ENCODE measurements at regions not wholly inside any gene's neighbourhood (a gene's known extent, or its start where the extent isn't known, plus 50 kb on each side); places are given as distances from the start of the nearest gene placed in this dataset.

DNA sequence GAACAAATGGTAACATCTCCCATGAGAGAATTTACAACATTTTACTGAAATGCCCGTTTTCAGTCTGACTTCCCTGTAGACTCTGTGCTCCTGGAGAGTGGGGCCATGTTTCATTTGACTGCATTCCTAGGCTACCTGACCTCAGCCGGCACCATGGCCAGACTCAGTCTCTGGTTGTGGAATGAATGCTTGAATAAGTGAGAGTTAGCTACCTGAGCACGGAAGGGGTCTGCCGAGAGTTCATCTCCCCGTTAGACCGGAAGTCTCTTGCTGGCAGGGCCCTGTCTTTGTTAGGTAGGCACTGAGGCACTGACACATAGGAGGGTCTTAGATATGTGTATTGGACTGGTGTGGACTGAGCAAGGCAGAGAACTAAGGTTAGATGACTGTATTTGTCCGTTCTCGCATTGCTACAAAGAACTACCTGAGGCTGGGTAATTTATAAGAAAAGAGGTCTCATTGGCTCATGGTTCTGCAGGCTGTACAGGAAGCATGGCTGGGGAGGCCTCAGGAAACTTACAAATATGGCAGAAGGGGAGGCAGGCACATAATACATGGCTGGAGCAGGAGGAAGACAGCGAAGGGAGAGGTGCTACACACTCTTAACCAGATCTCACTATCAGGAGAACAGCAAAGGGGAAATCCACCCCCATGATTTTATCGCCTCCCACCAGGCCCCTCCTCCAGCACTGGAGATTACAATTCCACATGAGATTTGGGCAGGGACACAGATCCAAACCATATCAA lies 271.2 kb downstream of the GLI2 start:
- no peak for TF ChIP-seq EP300 (IDR thresholded peaks at IDR 0.05; ENCODE audit: low read depth)
- no peak for TF ChIP-seq POLR2AphosphoS5 (IDR thresholded peaks at IDR 0.05)
- peaks cover 6% of the 10 kb centered on the region in 2 donors for H3K9me3 ChIP-seq
- peaks cover 0 to 11% (median 2%) of the 10 kb centered on the region in 4 donors for H3K4me1 ChIP-seq
- 88 to 100% methylated on average over 5 to 10 of the region's 10 CpGs for WGBS, 2 donors (ENCODE audit: low coverage in 1 of 2)
- in situ Hi-C loops (cut with MboI; ENCODE audit: low pct_ligation_motif_present in 1 of 4, low pct_unique_long_range_greater_than_20kb in 1 of 4, low sequenced_read_pairs in 3 of 4): no loop called here
- no peak overlapping the region for H3K4me3 ChIP-seq
- H3K36me3 ChIP-seq: no peaks in the 10 kb centered on the region
- intact Hi-C loops (cut with DNase I; ENCODE audit: low total_unique reads): no loop called here
- H3K27ac ChIP-seq: no peak overlapping the region
- H3K27me3 ChIP-seq: peaks cover 26% of the 10 kb centered on the region
- DNase-seq: no peak

DNA sequence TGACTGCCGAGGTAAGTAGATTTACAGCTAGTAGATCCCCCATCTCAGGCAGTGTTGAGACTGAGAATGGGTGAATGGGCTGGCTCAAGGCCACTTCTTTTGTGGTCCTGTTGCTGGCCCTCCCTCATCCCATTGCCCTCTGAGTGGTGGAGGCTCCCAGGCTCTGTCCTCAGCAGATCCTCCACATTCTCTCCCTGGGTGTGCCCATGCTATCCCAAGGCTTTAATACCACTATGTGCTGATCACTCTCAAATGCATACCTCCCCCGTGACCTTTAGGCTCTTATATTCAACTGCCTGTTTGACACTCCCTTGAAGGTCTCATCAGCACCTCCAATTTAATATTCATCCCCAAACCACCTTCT lies 271.8 kb downstream of the GLI2 start:
- TF ChIP-seq POLR2A (IDR thresholded peaks at IDR 0.05): no peak
- TF ChIP-seq POLR2AphosphoS5 (IDR thresholded peaks at IDR 0.05): no peak
- intact Hi-C loops (cut with DNase I; ENCODE audit: low total_unique reads) (no loop called here), in situ Hi-C loops (cut with MboI; ENCODE audit: low pct_ligation_motif_present in 1 of 4, low pct_unique_long_range_greater_than_20kb in 1 of 4, low sequenced_read_pairs in 3 of 4) (no loop called here)
- 89% methylated on average over 2 of the region's 2 CpGs; no CpG with 5 or more reads in 1 of the 2 donors for WGBS, 2 donors (ENCODE audit: low coverage in 1 of 2)
- Histone ChIP-seq H3K9me3 (peaks cover 6% of the 10 kb centered on the region in 2 donors), H3K27ac (no peak overlapping the region), H3K4me3 (no peak overlapping the region), H3K4me1 (peaks cover 0 to 11% (median 2%) of the 10 kb centered on the region in 4 donors), H3K27me3 (peaks cover 26% of the 10 kb centered on the region), H3K36me3 (no peaks in the 10 kb centered on the region)
- DNase-seq: no peak

DNA sequence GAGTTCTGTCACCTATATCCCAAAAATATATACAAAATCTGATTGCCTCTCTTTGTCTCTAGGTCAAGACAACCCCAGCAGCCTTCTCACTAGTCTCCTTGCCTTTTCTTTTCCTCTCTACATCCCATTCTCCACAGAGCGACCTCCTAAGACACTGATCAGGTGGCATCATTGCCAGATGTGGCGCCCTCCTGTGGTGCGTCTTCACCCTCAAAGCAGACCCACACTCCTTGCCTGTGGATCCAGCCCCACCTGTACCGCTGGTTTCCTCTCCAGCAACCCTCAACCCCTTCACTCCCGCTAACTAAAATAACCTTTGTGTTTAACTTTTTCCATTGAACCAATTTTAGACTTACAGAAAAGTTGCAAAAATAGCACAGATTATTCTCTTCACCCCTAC lies 273.3 kb downstream of the GLI2 start:
- H3K27ac ChIP-seq: no peak overlapping the region
- no peak for DNase-seq
- in situ Hi-C loops (cut with MboI; ENCODE audit: low pct_ligation_motif_present in 1 of 4, low pct_unique_long_range_greater_than_20kb in 1 of 4, low sequenced_read_pairs in 3 of 4) (no loop called here), intact Hi-C loops (cut with DNase I; ENCODE audit: low total_unique reads) (no loop called here)
- no peaks in the 10 kb centered on the region for H3K36me3 ChIP-seq
- peaks cover 6% of the 10 kb centered on the region in 2 donors for H3K9me3 ChIP-seq
- no peak overlapping the region for H3K4me3 ChIP-seq
- peaks cover 0 to 11% (median 2%) of the 10 kb centered on the region in 4 donors for H3K4me1 ChIP-seq
- WGBS, 2 donors (ENCODE audit: low coverage in 1 of 2): 80 to 81% methylated on average over 5 of the region's 5 CpGs
- no peak for TF ChIP-seq EP300 (IDR thresholded peaks at IDR 0.05; ENCODE audit: low read depth)
- no peak for TF ChIP-seq POLR2AphosphoS5 (IDR thresholded peaks at IDR 0.05)
- TF ChIP-seq, protein P1, sequence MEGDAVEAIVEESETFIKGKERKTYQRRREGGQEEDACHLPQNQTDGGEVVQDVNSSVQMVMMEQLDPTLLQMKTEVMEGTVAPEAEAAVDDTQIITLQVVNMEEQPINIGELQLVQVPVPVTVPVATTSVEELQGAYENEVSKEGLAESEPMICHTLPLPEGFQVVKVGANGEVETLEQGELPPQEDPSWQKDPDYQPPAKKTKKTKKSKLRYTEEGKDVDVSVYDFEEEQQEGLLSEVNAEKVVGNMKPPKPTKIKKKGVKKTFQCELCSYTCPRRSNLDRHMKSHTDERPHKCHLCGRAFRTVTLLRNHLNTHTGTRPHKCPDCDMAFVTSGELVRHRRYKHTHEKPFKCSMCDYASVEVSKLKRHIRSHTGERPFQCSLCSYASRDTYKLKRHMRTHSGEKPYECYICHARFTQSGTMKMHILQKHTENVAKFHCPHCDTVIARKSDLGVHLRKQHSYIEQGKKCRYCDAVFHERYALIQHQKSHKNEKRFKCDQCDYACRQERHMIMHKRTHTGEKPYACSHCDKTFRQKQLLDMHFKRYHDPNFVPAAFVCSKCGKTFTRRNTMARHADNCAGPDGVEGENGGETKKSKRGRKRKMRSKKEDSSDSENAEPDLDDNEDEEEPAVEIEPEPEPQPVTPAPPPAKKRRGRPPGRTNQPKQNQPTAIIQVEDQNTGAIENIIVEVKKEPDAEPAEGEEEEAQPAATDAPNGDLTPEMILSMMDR (IDR thresholded peaks at IDR 0.05): no peak
- no peak for TF ChIP-seq POLR2A (IDR thresholded peaks at IDR 0.05)
- H3K27me3 ChIP-seq: peaks cover 25% of the 10 kb centered on the region

DNA sequence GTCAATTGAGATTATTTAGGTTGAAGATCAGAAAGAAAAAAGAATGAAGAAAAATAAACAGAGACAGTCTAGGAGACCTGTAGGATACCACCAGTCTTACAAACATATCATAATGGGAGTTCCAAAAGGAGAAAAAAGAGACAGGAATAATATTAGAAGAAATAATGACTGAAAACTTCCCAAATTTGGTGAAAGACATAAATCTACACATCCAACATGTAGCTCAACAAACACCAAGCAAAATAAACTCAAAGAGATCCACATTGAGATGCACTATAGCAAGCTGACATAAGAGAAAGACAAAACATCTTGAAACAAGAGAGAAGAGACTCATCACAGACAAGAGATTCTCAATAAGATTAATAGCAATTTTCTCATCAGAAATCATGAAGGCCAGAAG lies 274.0 kb downstream of the TFCP2L1 start:
- TF ChIP-seq EP300 (IDR thresholded peaks at IDR 0.05; ENCODE audit: low read depth): no peak
- TF ChIP-seq, protein P1 (IDR thresholded peaks at IDR 0.05): no peak
- no peak for TF ChIP-seq POLR2A (IDR thresholded peaks at IDR 0.05)
- no peak for TF ChIP-seq POLR2AphosphoS5 (IDR thresholded peaks at IDR 0.05)
- Histone ChIP-seq H3K4me3 (no peak overlapping the region), H3K27me3 (peaks cover 15% of the 10 kb centered on the region), H3K36me3 (no peaks in the 10 kb centered on the region), H3K4me1 (peaks cover 0 to 11% (median 2%) of the 10 kb centered on the region in 4 donors), H3K27ac (no peak overlapping the region), H3K9me3 (peaks cover 6% of the 10 kb centered on the region in 2 donors)
- DNase-seq: no peak
- intact Hi-C loops (cut with DNase I; ENCODE audit: low total_unique reads) (no loop called here), in situ Hi-C loops (cut with MboI; ENCODE audit: low pct_ligation_motif_present in 1 of 4, low pct_unique_long_range_greater_than_20kb in 1 of 4, low sequenced_read_pairs in 3 of 4) (no loop called here)

DNA sequence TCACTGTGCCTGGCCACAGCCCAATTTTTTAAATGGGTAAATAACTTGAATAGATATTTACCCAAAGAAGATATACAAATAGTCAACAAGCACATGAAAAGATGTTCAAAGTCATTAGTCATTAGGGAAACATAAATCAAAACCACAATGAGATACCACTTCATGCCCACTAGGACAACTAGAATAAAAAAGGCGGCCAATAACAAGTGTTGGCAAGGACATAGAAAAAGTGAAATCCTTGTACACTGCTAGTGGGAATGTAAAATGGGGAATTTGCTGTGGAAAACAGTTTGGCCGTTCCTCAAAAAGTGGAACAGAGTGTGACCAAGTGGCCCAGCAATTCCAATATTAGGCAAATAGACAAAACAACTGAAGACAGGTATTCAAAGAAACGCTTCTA lies 270.1 kb downstream of the TFCP2L1 start:
- intact Hi-C loops (cut with DNase I; ENCODE audit: low total_unique reads) (no loop called here), in situ Hi-C loops (cut with MboI; ENCODE audit: low pct_ligation_motif_present in 1 of 4, low pct_unique_long_range_greater_than_20kb in 1 of 4, low sequenced_read_pairs in 3 of 4) (no loop called here)
- no peak overlapping the region for H3K27ac ChIP-seq
- DNase-seq: no peak
- H3K4me3 ChIP-seq: no peak overlapping the region
- H3K27me3 ChIP-seq: peaks cover 15% of the 10 kb centered on the region
- WGBS, 2 donors (ENCODE audit: low coverage in 1 of 2): 95 to 96% methylated on average over 3 of the region's 3 CpGs
- TF ChIP-seq POLR2A (IDR thresholded peaks at IDR 0.05) (no peak), EP300 (IDR thresholded peaks at IDR 0.05; ENCODE audit: low read depth) (no peak), POLR2AphosphoS5 (IDR thresholded peaks at IDR 0.05) (no peak)
- TF ChIP-seq, protein P1 (IDR thresholded peaks at IDR 0.05): no peak
- H3K4me1 ChIP-seq: peaks cover 0 to 6% (median 2%) of the 10 kb centered on the region in 4 donors
- peaks cover 3 to 6% of the 10 kb centered on the region in 2 donors for H3K9me3 ChIP-seq
- H3K36me3 ChIP-seq: no peaks in the 10 kb centered on the region
